ENCODE measurements at regions not wholly inside any gene's neighbourhood (a gene's known extent, or its start where the extent isn't known, plus 50 kb on each side); places are given as distances from the start of the nearest gene placed in this dataset.

DNA sequence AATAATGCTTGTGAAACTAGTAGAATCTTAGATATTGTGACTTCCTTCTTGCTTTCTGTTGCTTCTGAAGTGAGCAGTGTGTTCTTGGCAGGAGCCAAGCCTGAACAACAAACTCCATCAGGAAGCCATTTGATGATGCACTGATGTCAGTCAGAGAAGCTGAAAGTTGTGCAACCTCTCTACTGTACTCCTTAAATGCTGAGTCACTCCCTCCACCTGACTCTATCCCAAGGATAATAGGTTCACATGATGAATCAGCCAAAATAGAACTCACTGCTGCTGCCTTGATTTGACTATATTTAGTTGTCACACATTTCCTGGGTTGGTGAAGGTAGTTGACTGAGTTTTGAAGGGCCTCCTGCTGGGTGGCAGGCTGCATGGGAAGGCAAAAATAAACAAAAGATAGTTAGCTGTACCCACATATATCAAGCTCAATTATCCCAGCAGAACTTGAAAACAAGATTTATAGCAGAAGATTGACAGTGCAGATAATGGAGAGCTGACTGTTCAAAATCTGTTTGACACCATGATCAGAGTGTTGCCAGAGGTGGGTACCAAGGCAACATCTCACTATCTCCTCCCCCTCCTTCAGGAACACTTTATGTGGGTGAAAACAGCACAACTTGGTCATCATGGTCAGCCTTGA is 328.4 kb upstream of the DPH6 start:
- H3K4me1 Mint-ChIP-seq (ENCODE audit: low read depth, unreplicated experiment): no peaks in the 10 kb centered on the region
- H3K9me3 Mint-ChIP-seq (ENCODE audit: unreplicated experiment): peaks cover 6% of the 10 kb centered on the region
- no peak overlapping the region for H3K4me3 Mint-ChIP-seq (ENCODE audit: unreplicated experiment)
- Histone ChIP-seq H3K9me3 (no peaks in the 10 kb centered on the region), H3K27me3 (replicated peaks; ENCODE audit: control insufficient read depth, insufficient read depth, low read length) (no peaks in the 10 kb centered on the region), H3K4me1 (no peaks in the 10 kb centered on the region), H3K4me3 (ENCODE audit: low read depth, low read length) (no peak overlapping the region), H3K36me3 (ENCODE audit: control insufficient read depth, insufficient read depth, low read length) (no peaks in the 10 kb centered on the region)
- ChIA-PET CTCF (no interaction called here), POLR2A (no interaction called here)
- no peaks in the 10 kb centered on the region for H3K36me3 Mint-ChIP-seq (ENCODE audit: insufficient read depth, unreplicated experiment)
- no peak for DNase-seq
- no TSS peak for BruUV-seq (replicated peaks)
- no peaks in the 10 kb centered on the region for H3K27me3 Mint-ChIP-seq (ENCODE audit: insufficient read depth, unreplicated experiment)
- TF ChIP-seq, protein P1, sequence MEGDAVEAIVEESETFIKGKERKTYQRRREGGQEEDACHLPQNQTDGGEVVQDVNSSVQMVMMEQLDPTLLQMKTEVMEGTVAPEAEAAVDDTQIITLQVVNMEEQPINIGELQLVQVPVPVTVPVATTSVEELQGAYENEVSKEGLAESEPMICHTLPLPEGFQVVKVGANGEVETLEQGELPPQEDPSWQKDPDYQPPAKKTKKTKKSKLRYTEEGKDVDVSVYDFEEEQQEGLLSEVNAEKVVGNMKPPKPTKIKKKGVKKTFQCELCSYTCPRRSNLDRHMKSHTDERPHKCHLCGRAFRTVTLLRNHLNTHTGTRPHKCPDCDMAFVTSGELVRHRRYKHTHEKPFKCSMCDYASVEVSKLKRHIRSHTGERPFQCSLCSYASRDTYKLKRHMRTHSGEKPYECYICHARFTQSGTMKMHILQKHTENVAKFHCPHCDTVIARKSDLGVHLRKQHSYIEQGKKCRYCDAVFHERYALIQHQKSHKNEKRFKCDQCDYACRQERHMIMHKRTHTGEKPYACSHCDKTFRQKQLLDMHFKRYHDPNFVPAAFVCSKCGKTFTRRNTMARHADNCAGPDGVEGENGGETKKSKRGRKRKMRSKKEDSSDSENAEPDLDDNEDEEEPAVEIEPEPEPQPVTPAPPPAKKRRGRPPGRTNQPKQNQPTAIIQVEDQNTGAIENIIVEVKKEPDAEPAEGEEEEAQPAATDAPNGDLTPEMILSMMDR (IDR thresholded peaks at IDR 0.05; ENCODE audit: insufficient read depth in 1 of 2, low read depth in 1 of 2, low read length in 1 of 2, severe bottlenecking in 1 of 2, unreplicated experiment in 1 of 2): no peak
- no peak overlapping the region for H3K27ac Mint-ChIP-seq (ENCODE audit: unreplicated experiment)
- intact Hi-C loops (cut with micrococcal nuclease; ENCODE audit: unreplicated experiment): no loop called here

DNA sequence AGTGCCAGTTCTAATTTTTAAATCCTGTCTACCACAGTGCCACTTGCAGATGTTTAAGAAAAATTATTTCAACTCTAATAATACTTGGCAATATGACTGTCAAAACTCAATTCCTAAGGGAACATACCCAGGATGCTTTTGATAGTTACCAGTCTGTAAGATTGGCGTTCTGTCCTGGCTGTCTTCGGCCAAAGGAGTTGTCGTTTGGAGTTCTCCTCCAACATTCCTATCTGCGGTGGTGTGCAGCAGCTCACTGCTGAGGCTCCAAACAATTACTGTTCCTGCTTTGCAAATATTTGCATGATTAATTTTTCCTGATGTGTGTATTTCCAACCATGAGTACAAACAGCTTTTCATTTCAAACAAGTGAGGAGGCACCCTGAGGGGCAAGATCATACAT is 330.8 kb upstream of the DPH6 start:
- Mint-ChIP-seq H3K4me1 (ENCODE audit: low read depth, unreplicated experiment) (no peaks in the 10 kb centered on the region), H3K36me3 (ENCODE audit: insufficient read depth, unreplicated experiment) (no peaks in the 10 kb centered on the region), H3K9me3 (ENCODE audit: unreplicated experiment) (peaks cover 6% of the 10 kb centered on the region), H3K27ac (ENCODE audit: unreplicated experiment) (no peak overlapping the region), H3K4me3 (ENCODE audit: unreplicated experiment) (no peak overlapping the region), H3K27me3 (ENCODE audit: insufficient read depth, unreplicated experiment) (no peaks in the 10 kb centered on the region)
- Histone ChIP-seq H3K4me1 (no peaks in the 10 kb centered on the region), H3K27me3 (replicated peaks; ENCODE audit: control insufficient read depth, insufficient read depth, low read length) (no peaks in the 10 kb centered on the region), H3K9me3 (no peaks in the 10 kb centered on the region), H3K4me3 (ENCODE audit: low read depth, low read length) (no peak overlapping the region), H3K36me3 (ENCODE audit: control insufficient read depth, insufficient read depth, low read length) (no peaks in the 10 kb centered on the region)
- intact Hi-C loops (cut with micrococcal nuclease; ENCODE audit: unreplicated experiment): no loop called here
- ChIA-PET CTCF (no interaction called here), POLR2A (no interaction called here)
- BruUV-seq (replicated peaks): no TSS peak
- TF ChIP-seq, protein P1 (IDR thresholded peaks at IDR 0.05; ENCODE audit: insufficient read depth in 1 of 2, low read depth in 1 of 2, low read length in 1 of 2, severe bottlenecking in 1 of 2, unreplicated experiment in 1 of 2): no peak
- no peak for DNase-seq

DNA sequence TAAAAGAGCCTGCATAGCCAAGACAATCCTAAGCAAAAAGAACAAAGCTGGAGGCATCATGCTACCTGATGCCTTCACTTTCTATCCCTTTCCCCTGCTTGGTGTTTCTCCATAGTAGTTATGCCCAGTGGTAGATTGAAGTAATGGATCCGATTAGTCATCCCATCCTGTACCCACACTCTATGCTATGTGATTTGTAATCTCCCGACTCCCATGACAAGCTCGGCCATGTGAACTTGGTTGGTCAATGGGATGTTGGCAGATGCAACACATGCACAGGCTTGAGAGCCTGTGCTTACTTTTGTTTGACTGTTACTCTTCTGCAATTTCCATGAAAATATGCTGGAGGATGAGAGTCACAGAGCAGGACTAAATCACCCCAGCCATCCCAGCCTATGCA is 334.9 kb upstream of the DPH6 start:
- no peaks in the 10 kb centered on the region for H3K27me3 ChIP-seq (replicated peaks; ENCODE audit: control insufficient read depth, insufficient read depth, low read length)
- Mint-ChIP-seq H3K27me3 (ENCODE audit: insufficient read depth, unreplicated experiment) (no peaks in the 10 kb centered on the region), H3K4me1 (ENCODE audit: low read depth, unreplicated experiment) (no peaks in the 10 kb centered on the region), H3K36me3 (ENCODE audit: insufficient read depth, unreplicated experiment) (no peaks in the 10 kb centered on the region), H3K27ac (ENCODE audit: unreplicated experiment) (no peak overlapping the region), H3K9me3 (ENCODE audit: unreplicated experiment) (peaks cover 6% of the 10 kb centered on the region), H3K4me3 (ENCODE audit: unreplicated experiment) (no peak overlapping the region)
- no TSS peak for BruUV-seq (replicated peaks)
- H3K9me3 ChIP-seq: no peaks in the 10 kb centered on the region
- TF ChIP-seq, protein P1 (IDR thresholded peaks at IDR 0.05; ENCODE audit: insufficient read depth in 1 of 2, low read depth in 1 of 2, low read length in 1 of 2, severe bottlenecking in 1 of 2, unreplicated experiment in 1 of 2): no peak
- no peak for DNase-seq
- no peaks in the 10 kb centered on the region for H3K4me1 ChIP-seq
- H3K36me3 ChIP-seq (ENCODE audit: control insufficient read depth, insufficient read depth, low read length): no peaks in the 10 kb centered on the region
- no peak overlapping the region for H3K4me3 ChIP-seq (ENCODE audit: low read depth, low read length)
- POLR2A ChIA-PET: no interaction called here
- CTCF ChIA-PET: no interaction called here
- intact Hi-C loops (cut with micrococcal nuclease; ENCODE audit: unreplicated experiment): no loop called here

Measured in Caco-2 (cell line).